Loucy (cell line): ENCODE measurements at regions not wholly inside any gene's neighbourhood (a gene's known extent, or its start where the extent isn't known, plus 50 kb on each side); places are given as distances from the start of the nearest gene placed in this dataset.

Source experiments
- H2AFZ ChIP-seq: fragments of 200-600 bp; sonication (generic); 2 replicates; pipeline ENCODE4 v1.6.0; 2016; ENCODE audit warnings: antibody characterized with exemption, mild to moderate bottlenecking, low read length, moderate library complexity
- H3F3A ChIP-seq: fragments of 200-600 bp; 2 replicates; pipeline ENCODE4 v1.6.0; 2016; ENCODE audit warnings: antibody characterized with exemption, low read depth, mild to moderate bottlenecking
- H3K27me3 ChIP-seq: fragments of 200-600 bp; sonication (generic); 2 replicates; pipeline ENCODE4 v1.6.1; 2014; ENCODE audit warnings: low read length, mild to moderate bottlenecking; ENCODE audit not compliant: insufficient read depth, poor library complexity, severe bottlenecking
- H3K36me3 ChIP-seq: fragments of 200-600 bp; sonication (generic); 2 replicates; pipeline ENCODE4 v1.6.1; 2016; ENCODE audit warnings: low read length; ENCODE audit not compliant: insufficient read depth
- H3K4me1 ChIP-seq: fragments of 200-600 bp; sonication (generic); 2 replicates; pipeline ENCODE4 v1.5.1; 2014; ENCODE audit warnings: low read length, mild to moderate bottlenecking; ENCODE audit not compliant: insufficient read depth, poor library complexity, severe bottlenecking
- H3K4me2 ChIP-seq: fragments of 200-600 bp; sonication (generic); 2 replicates; pipeline ENCODE4 v1.6.0; 2014; ENCODE audit warnings: antibody characterized with exemption, low read length, low read depth, mild to moderate bottlenecking; ENCODE audit not compliant: poor library complexity, severe bottlenecking
- H3K4me3 ChIP-seq: fragments of 200-600 bp; sonication (generic); 2 replicates; pipeline ENCODE4 v1.5.1; 2014; ENCODE audit warnings: low read length, mild to moderate bottlenecking, mixed read lengths; ENCODE audit not compliant: poor library complexity, severe bottlenecking
- H3K79me2 ChIP-seq: fragments of 200-600 bp; sonication (generic); 2 replicates; pipeline ENCODE4 v1.6.1; 2014; ENCODE audit warnings: low read length; ENCODE audit not compliant: insufficient read depth
- H3K9ac ChIP-seq: fragments of 200-600 bp; sonication (generic); 2 replicates; pipeline ENCODE4 v1.6.0; 2014; ENCODE audit warnings: mild to moderate bottlenecking, low read depth, low read length, moderate library complexity; ENCODE audit not compliant: poor library complexity, severe bottlenecking
- H3K9me2 ChIP-seq: fragments of 200-600 bp; sonication (generic); replicated peaks from 2 replicates; pipeline ENCODE4 v1.6.1; 2016; ENCODE audit warnings: low read depth, low read length, mixed read lengths
- H3K9me3 ChIP-seq: fragments of 200-600 bp; sonication (generic); 2 replicates; pipeline ENCODE4 v1.6.1; 2014; ENCODE audit warnings: mild to moderate bottlenecking, antibody characterized with exemption, low read length, low read depth; ENCODE audit not compliant: insufficient read depth
- H4K20me1 ChIP-seq: fragments of 200-600 bp; sonication (generic); 2 replicates; pipeline ENCODE4 v1.6.0; 2014; ENCODE audit warnings: antibody characterized with exemption, low read length, mild to moderate bottlenecking; ENCODE audit not compliant: insufficient read depth, poor library complexity, severe bottlenecking
- EZH2phosphoT487 ChIP-seq: fragments of 200-600 bp; IDR thresholded peaks from 2 replicates; pipeline ENCODE4 v1.6.1; 2018; ENCODE audit warnings: antibody characterized with exemption, mild to moderate bottlenecking, moderate library complexity, borderline replicate concordance
- TF ChIP-seq, protein P1 (sequence below): fragments of 200-600 bp; sonication (generic); conservative IDR thresholded peaks from 2 replicates; pipeline ENCODE4 v1.5.1; 2014; ENCODE audit warnings: mild to moderate bottlenecking, antibody characterized with exemption, low read length

- Histone ChIP-seq H3K9ac (no peak overlapping the region), H3K79me2 (no peaks in the 10 kb centered on the region), H3K36me3 (no peaks in the 10 kb centered on the region), H3F3A (no peaks in the 10 kb centered on the region), H3K4me3 (no peak overlapping the region), H3K9me2 (no peaks in the 10 kb centered on the region), H3K9me3 (no peaks in the 10 kb centered on the region), H3K4me1 (no peaks in the 10 kb centered on the region), H3K4me2 (no peak overlapping the region), H3K27me3 (no peaks in the 10 kb centered on the region), H2AFZ (no peak overlapping the region), H4K20me1 (no peaks in the 10 kb centered on the region)
- TF ChIP-seq, protein P1, sequence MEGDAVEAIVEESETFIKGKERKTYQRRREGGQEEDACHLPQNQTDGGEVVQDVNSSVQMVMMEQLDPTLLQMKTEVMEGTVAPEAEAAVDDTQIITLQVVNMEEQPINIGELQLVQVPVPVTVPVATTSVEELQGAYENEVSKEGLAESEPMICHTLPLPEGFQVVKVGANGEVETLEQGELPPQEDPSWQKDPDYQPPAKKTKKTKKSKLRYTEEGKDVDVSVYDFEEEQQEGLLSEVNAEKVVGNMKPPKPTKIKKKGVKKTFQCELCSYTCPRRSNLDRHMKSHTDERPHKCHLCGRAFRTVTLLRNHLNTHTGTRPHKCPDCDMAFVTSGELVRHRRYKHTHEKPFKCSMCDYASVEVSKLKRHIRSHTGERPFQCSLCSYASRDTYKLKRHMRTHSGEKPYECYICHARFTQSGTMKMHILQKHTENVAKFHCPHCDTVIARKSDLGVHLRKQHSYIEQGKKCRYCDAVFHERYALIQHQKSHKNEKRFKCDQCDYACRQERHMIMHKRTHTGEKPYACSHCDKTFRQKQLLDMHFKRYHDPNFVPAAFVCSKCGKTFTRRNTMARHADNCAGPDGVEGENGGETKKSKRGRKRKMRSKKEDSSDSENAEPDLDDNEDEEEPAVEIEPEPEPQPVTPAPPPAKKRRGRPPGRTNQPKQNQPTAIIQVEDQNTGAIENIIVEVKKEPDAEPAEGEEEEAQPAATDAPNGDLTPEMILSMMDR, result no peak
- TF ChIP-seq EZH2phosphoT487, result no peak
These were observed 93.5 kb upstream of the MED13L start for GRCh38 chr12:116370886-116371580.

- Histone ChIP-seq H2AFZ (no peak overlapping the region), H3K79me2 (no peaks in the 10 kb centered on the region), H4K20me1 (no peaks in the 10 kb centered on the region), H3K27me3 (no peaks in the 10 kb centered on the region), H3K4me3 (no peak overlapping the region), H3K9me2 (no peaks in the 10 kb centered on the region), H3K9me3 (no peaks in the 10 kb centered on the region), H3F3A (no peaks in the 10 kb centered on the region), H3K4me1 (no peaks in the 10 kb centered on the region), H3K9ac (no peak overlapping the region), H3K4me2 (no peak overlapping the region), H3K36me3 (no peaks in the 10 kb centered on the region)
- TF ChIP-seq, protein P1, result no peak
- TF ChIP-seq EZH2phosphoT487, result no peak
These were observed 95.3 kb upstream of the MED13L start for GRCh38 chr12:116372815-116373214.

DNA sequence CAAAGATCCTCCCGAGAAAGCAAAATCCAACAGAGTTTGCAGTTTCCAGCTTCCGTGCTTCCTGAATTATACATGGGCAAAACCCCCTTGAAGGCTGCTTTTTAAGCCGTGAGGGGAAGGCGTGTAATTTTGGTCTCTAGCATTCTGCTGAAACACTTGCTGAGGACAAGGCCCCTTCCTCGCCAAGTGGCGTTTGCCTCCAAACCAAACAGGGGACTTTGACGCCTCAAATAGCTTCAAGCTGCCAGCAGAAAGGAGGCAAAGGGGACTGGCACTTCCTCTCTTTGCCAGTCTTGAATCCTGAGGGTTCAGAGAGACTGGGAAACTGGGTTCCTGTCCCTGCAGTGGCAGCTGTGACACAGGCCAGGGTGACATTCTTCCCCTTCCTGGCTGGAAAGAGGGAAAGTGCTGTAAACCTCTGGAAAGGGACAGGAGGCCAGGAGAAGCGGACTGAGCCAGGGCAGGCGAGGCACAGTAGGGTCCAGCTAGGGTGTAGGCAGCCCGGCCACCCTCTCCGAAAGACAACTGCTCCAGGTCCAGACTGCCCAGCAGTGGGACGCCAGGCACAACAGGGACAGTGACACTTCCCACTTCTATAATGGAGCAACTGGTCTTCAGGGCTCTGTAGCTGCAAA, 96.2 kb upstream of the MED13L start:
- TF ChIP-seq, protein P1, result no peak
- no peak for TF ChIP-seq EZH2phosphoT487
- H2AFZ ChIP-seq, result 0 out of 2 replicates have a peak overlapping the region, but pooled peaks have one; percentile 6
- no peaks in the 10 kb centered on the region for H3K27me3 ChIP-seq

More for the DNA sequence above, 96.2 kb upstream of the MED13L start:
- no peak overlapping the region for H3K9ac ChIP-seq
- no peaks in the 10 kb centered on the region for H3K79me2 ChIP-seq
- no peaks in the 10 kb centered on the region for H3K9me2 ChIP-seq
- H3K4me1 ChIP-seq, result no peaks in the 10 kb centered on the region
- H3F3A ChIP-seq, result no peaks in the 10 kb centered on the region
- H4K20me1 ChIP-seq, result no peaks in the 10 kb centered on the region
- H3K4me2 ChIP-seq, result no peak overlapping the region
- H3K9me3 ChIP-seq, result no peaks in the 10 kb centered on the region
- H3K36me3 ChIP-seq, result no peaks in the 10 kb centered on the region
- H3K4me3 ChIP-seq, result no peak overlapping the region
